Skin epidermis (tissue), 12 donors: ENCODE measurements at regions not wholly inside any gene's neighbourhood (a gene's known extent, or its start where the extent isn't known, plus 50 kb on each side); places are given as distances from the start of the nearest gene placed in this dataset.

Experiments used
- H3K27ac ChIP-seq, 21 experiments: fragments of 200-600 bp; sonication (generic) in 11 of 21; one replicate each; pipeline ENCODE4 v1.5.0; 2020; ENCODE audit warnings: mild to moderate bottlenecking in 3 of 21, inconsistent platforms in 2 of 21, moderate library complexity in 2 of 21
- H3K4me3 ChIP-seq, 7 experiments: fragments of 200-600 bp; sonication (generic) in 2 of 7; one replicate each; pipeline ENCODE4 v1.5.0; 2020; ENCODE audit warnings: inconsistent platforms in 2 of 7, mild to moderate bottlenecking in 2 of 7, moderate library complexity in 1 of 7

GRCh38 chr11:108994887-108995286 is 330.0 kb downstream of the DDX10 start:
- Histone ChIP-seq H3K27ac (no peak overlapping the region), H3K4me3 (no peak overlapping the region)

- H3K27ac ChIP-seq = no peak overlapping the region
- no peak overlapping the region for H3K4me3 ChIP-seq
Observed at GRCh38 chr11:108997826-108998225, 333.0 kb downstream of the DDX10 start.

GRCh38 chr11:109000531-109000930 is 335.7 kb downstream of the DDX10 start:
- H3K4me3 ChIP-seq = no peak overlapping the region

GRCh38 chr11:109001585-109001984 is 336.7 kb downstream of the DDX10 start:
- Histone ChIP-seq H3K4me3 (no peak overlapping the region), H3K27ac (no peak overlapping the region)

More at GRCh38 chr11:109000531-109000930, 335.7 kb downstream of the DDX10 start:
- H3K27ac ChIP-seq = no peak overlapping the region

- H3K27ac ChIP-seq = no peak overlapping the region
- H3K4me3 ChIP-seq = no peak overlapping the region
Observed at GRCh38 chr11:109012991-109013390, 348.1 kb downstream of the DDX10 start.

GRCh38 chr11:109015283-109015682 is 350.4 kb downstream of the DDX10 start:
- Histone ChIP-seq H3K27ac (no peak overlapping the region), H3K4me3 (no peak overlapping the region)

GRCh38 chr11:109016724-109017123 is 351.9 kb downstream of the DDX10 start:
- Histone ChIP-seq H3K4me3 (no peak overlapping the region), H3K27ac (no peak overlapping the region)

GRCh38 chr11:109017489-109017888 is 352.6 kb downstream of the DDX10 start:
- no peak overlapping the region for H3K4me3 ChIP-seq

GRCh38 chr11:109018639-109019038 is 353.8 kb downstream of the DDX10 start:
- Histone ChIP-seq H3K27ac (no peak overlapping the region), H3K4me3 (no peak overlapping the region)

More at GRCh38 chr11:109017489-109017888, 352.6 kb downstream of the DDX10 start:
- no peak overlapping the region for H3K27ac ChIP-seq

- no peak overlapping the region for H3K27ac ChIP-seq
- no peak overlapping the region for H3K4me3 ChIP-seq
Observed at GRCh38 chr11:109019342-109019936, 354.6 kb downstream of the DDX10 start.

GRCh38 chr11:109023036-109023435 is 358.2 kb downstream of the DDX10 start:
- Histone ChIP-seq H3K27ac (peak overlapping the region in 1 of 21 experiments; percentile 40), H3K4me3 (no peak overlapping the region)

- Histone ChIP-seq H3K4me3 (no peak overlapping the region), H3K27ac (no peak overlapping the region)
Observed at GRCh38 chr11:109026891-109027489, 362.1 kb downstream of the DDX10 start.

GRCh38 chr11:109027851-109028250 is 363.0 kb downstream of the DDX10 start:
- H3K27ac ChIP-seq = no peak overlapping the region
- no peak overlapping the region for H3K4me3 ChIP-seq

- no peak overlapping the region for H3K27ac ChIP-seq
- no peak overlapping the region for H3K4me3 ChIP-seq
Observed at GRCh38 chr11:109029927-109030326, 365.1 kb downstream of the DDX10 start.

- H3K27ac ChIP-seq = no peak overlapping the region
- no peak overlapping the region for H3K4me3 ChIP-seq
Observed at GRCh38 chr11:109033627-109034338, 368.9 kb downstream of the DDX10 start.

GRCh38 chr11:109034339-109034696 is 369.4 kb downstream of the DDX10 start:
- H3K27ac ChIP-seq = no peak overlapping the region

GRCh38 chr11:109035284-109035683 is 370.4 kb downstream of the DDX10 start:
- no peak overlapping the region for H3K27ac ChIP-seq
- no peak overlapping the region for H3K4me3 ChIP-seq

More at GRCh38 chr11:109034339-109034696, 369.4 kb downstream of the DDX10 start:
- no peak overlapping the region for H3K4me3 ChIP-seq

- H3K27ac ChIP-seq = no peak overlapping the region
- no peak overlapping the region for H3K4me3 ChIP-seq
Observed at GRCh38 chr11:109036011-109036410, 371.1 kb downstream of the DDX10 start.

GRCh38 chr11:109037856-109038780 is 373.2 kb downstream of the DDX10 start:
- Histone ChIP-seq H3K27ac (peak overlapping the region in 6 of 21 experiments; percentile 0 to 43 (median 18)), H3K4me3 (no peak overlapping the region)

- H3K4me3 ChIP-seq = no peak overlapping the region
- no peak overlapping the region for H3K27ac ChIP-seq
Observed at GRCh38 chr11:109039611-109040010, 374.7 kb downstream of the DDX10 start.
